H1 (cell line): ENCODE measurements at regions not wholly inside any gene's neighbourhood (a gene's known extent, or its start where the extent isn't known, plus 50 kb on each side); places are given as distances from the start of the nearest gene placed in this dataset.

Experiments used
- EP300 ChIP-seq, 2 experiments: IDR thresholded peaks; 1 replicate in 1 of 2; 2 replicates in 1 of 2; pipeline ENCODE4 v1.6.1; 2011 to 2012; ENCODE audit warnings: low read depth in 2 of 2, low read length in 2 of 2, mild to moderate bottlenecking in 2 of 2, borderline replicate concordance in 1 of 2, inconsistent platforms in 1 of 2, moderate library complexity in 1 of 2
- EZH2 ChIP-seq: fragments of 200-600 bp; sonication (generic); IDR thresholded peaks from 2 replicates; pipeline ENCODE4 v1.7.1; 2012; ENCODE audit warnings: low read depth, mild to moderate bottlenecking, moderate library complexity, low read length, inconsistent platforms; ENCODE audit not compliant: severe bottlenecking
- KDM1A ChIP-seq: fragments of 200-600, 300-600 bp; sonication (generic); IDR thresholded peaks from 2 replicates; pipeline ENCODE4 v1.7.1; 2016; ENCODE audit warnings: mild to moderate bottlenecking, low read length, borderline replicate concordance
- SP2 ChIP-seq: IDR thresholded peaks from 2 replicates; pipeline ENCODE4 v1.6.1; 2012; ENCODE audit warnings: mild to moderate bottlenecking, low read length, inconsistent platforms
- TAF7 ChIP-seq: optimal IDR thresholded peaks from 2 replicates; pipeline ENCODE3; 2011; ENCODE audit warnings: low read depth, mild to moderate bottlenecking, inconsistent platforms, low read length, moderate library complexity, borderline replicate concordance
- TBP ChIP-seq: IDR thresholded peaks from 2 replicates; pipeline ENCODE4 v1.6.1; 2011; ENCODE audit warnings: low read depth, low read length, improper control_type of control experiment
- YY1 ChIP-seq: IDR thresholded peaks from 2 replicates; pipeline ENCODE4 v1.6.1; 2011; ENCODE audit warnings: low read depth, mild to moderate bottlenecking, low read length
- TF ChIP-seq, protein P1 (sequence below): IDR thresholded peaks from 2 replicates; pipeline ENCODE4 v1.6.1; 2012; ENCODE audit warnings: low read length, inconsistent platforms
- TF ChIP-seq, protein P2 (sequence below), 3 experiments: IDR thresholded peaks; 1 replicate in 2 of 3; 2 replicates in 1 of 3; pipeline versions ENCODE4 v1.5.1 to v1.6.1; 2011; ENCODE audit warnings: low read length in 3 of 3, mild to moderate bottlenecking in 3 of 3, inconsistent platforms in 2 of 3, low read depth in 1 of 3, moderate library complexity in 1 of 3; ENCODE audit not compliant: insufficient read depth in 1 of 3; ENCODE audit errors: control extremely low read depth in 1 of 3

DNA sequence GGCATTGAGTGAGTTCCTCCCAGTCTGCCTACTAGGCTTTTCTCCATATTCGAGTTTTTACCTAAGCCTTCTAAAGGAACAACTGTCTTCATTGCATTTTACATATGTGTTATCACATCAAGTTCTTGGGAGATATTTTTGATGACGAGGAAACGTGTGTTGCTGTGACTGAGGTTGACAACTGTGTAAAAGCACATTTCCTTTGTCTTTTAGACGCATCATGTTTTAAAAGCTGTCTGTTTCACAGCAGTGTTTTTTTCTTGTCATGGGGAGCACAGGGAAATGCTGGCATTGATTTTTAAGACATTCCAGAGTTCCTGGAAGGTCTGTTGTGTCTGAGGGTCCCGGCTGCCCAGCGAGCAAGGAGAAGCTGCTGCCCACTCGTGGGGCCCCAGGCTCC, 381.8 kb downstream of the DCDC2C start:
- no peak for TF ChIP-seq KDM1A
- no peak for TF ChIP-seq EP300 (IDR thresholded peaks at IDR 0.05; ENCODE audit: borderline replicate concordance in 1 of 2, low read depth in 2 of 2, low read length in 2 of 2)
- no peak for TF ChIP-seq EZH2
- TF ChIP-seq TAF7 = no peak
- TF ChIP-seq, protein P1, sequence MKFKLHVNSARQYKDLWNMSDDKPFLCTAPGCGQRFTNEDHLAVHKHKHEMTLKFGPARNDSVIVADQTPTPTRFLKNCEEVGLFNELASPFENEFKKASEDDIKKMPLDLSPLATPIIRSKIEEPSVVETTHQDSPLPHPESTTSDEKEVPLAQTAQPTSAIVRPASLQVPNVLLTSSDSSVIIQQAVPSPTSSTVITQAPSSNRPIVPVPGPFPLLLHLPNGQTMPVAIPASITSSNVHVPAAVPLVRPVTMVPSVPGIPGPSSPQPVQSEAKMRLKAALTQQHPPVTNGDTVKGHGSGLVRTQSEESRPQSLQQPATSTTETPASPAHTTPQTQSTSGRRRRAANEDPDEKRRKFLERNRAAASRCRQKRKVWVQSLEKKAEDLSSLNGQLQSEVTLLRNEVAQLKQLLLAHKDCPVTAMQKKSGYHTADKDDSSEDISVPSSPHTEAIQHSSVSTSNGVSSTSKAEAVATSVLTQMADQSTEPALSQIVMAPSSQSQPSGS = no peak
- no peak for TF ChIP-seq SP2
- TF ChIP-seq, protein P2, sequence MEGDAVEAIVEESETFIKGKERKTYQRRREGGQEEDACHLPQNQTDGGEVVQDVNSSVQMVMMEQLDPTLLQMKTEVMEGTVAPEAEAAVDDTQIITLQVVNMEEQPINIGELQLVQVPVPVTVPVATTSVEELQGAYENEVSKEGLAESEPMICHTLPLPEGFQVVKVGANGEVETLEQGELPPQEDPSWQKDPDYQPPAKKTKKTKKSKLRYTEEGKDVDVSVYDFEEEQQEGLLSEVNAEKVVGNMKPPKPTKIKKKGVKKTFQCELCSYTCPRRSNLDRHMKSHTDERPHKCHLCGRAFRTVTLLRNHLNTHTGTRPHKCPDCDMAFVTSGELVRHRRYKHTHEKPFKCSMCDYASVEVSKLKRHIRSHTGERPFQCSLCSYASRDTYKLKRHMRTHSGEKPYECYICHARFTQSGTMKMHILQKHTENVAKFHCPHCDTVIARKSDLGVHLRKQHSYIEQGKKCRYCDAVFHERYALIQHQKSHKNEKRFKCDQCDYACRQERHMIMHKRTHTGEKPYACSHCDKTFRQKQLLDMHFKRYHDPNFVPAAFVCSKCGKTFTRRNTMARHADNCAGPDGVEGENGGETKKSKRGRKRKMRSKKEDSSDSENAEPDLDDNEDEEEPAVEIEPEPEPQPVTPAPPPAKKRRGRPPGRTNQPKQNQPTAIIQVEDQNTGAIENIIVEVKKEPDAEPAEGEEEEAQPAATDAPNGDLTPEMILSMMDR (IDR thresholded peaks at IDR 0.05; ENCODE audit: control extremely low read depth in 1 of 3, insufficient read depth in 1 of 3, low read depth in 1 of 3, low read length in 3 of 3) = no peak
- no peak for TF ChIP-seq YY1
- TF ChIP-seq TBP = no peak
